Mucosa of descending colon (tissue), 3 donors: ENCODE measurements at regions not wholly inside any gene's neighbourhood (a gene's known extent, or its start where the extent isn't known, plus 50 kb on each side); places are given as distances from the start of the nearest gene placed in this dataset.
"Not testable (repeated sequence)": the region's sequence is repeated elsewhere in the genome, so short reads cannot be mapped to it uniquely, and the experiment has no call there.

Experiments
- ATAC-seq: fragments of 200-7000 bp; cut with Tn5 transposase; one replicate; pipeline ENCODE4 v1.9.1; 2020; ENCODE audit warnings: mild to moderate bottlenecking, moderate library complexity
- DNase-seq, 3 donors: peaks; one replicate each; pipeline ENCODE4 v3.0.0-alpha.2; 2020
- H3K36me3 ChIP-seq: fragments of 200-600 bp; one replicate; pipeline ENCODE4 v1.8.0; 2021; ENCODE audit warnings: low read depth, mild to moderate bottlenecking
- H3K4me1 ChIP-seq: fragments of 200-600 bp; one replicate; pipeline ENCODE4 v1.8.0; 2021; ENCODE audit warnings: low read depth, mild to moderate bottlenecking
- H3K4me3 ChIP-seq: fragments of 200-600 bp; one replicate; pipeline ENCODE4 v1.8.0; 2021; ENCODE audit warnings: mild to moderate bottlenecking
- H3K9me3 ChIP-seq: fragments of 200-600 bp; one replicate; pipeline ENCODE4 v1.8.0; 2021; ENCODE audit warnings: mild to moderate bottlenecking
- intact Hi-C, 2 donors: fragments of 100-400 bp; cut with DNase I in 1 of 2; cut with micrococcal nuclease in 1 of 2; formaldehyde crosslinking; loops; one replicate each; pipeline versions ENCODE4 v1.11.0 to v1.11.1; 2022; cut with DNase I, micrococcal nuclease
- TF ChIP-seq, protein P1 (sequence below): fragments of 200-600 bp; IDR thresholded peaks from one replicate; pipeline ENCODE4 v1.8.0; 2022; ENCODE audit warnings: antibody characterized with exemption, mild to moderate bottlenecking
- donor health status: DM: no; HTN: no; CAD: no; lungs with moderate emphysema.
- donor health status: DM: no; HTN: no; CAD: no.
- donor health status: DM: no; HTN: yes; CAD: no.

DNA sequence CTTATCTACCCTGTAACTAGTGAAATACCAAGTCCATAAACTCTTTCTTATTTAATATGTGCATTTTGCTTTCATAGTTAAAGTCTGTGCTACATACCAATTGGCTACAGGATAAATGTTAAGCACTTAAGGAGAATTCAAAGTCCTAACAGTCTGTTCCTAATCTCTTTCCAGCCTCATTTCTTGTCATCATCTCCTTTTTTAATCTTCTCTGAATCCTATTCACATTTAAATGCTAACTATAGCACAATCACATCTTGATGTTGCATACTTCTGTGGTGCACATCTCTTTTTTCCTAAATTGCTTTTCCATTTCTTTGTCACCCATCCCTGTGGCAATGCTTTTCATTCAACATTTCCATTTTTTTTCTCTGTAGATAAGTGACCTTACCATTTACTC lies 996.1 kb upstream of the TYRP1 start:
- intact Hi-C loops = no loop called here
- no peak for ATAC-seq
- H3K36me3 ChIP-seq = no peaks in the 10 kb centered on the region
- peaks cover 30% of the 10 kb centered on the region for H3K9me3 ChIP-seq
- no peaks in the 10 kb centered on the region for H3K4me1 ChIP-seq
- TF ChIP-seq, protein P1, sequence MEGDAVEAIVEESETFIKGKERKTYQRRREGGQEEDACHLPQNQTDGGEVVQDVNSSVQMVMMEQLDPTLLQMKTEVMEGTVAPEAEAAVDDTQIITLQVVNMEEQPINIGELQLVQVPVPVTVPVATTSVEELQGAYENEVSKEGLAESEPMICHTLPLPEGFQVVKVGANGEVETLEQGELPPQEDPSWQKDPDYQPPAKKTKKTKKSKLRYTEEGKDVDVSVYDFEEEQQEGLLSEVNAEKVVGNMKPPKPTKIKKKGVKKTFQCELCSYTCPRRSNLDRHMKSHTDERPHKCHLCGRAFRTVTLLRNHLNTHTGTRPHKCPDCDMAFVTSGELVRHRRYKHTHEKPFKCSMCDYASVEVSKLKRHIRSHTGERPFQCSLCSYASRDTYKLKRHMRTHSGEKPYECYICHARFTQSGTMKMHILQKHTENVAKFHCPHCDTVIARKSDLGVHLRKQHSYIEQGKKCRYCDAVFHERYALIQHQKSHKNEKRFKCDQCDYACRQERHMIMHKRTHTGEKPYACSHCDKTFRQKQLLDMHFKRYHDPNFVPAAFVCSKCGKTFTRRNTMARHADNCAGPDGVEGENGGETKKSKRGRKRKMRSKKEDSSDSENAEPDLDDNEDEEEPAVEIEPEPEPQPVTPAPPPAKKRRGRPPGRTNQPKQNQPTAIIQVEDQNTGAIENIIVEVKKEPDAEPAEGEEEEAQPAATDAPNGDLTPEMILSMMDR = no peak
- DNase-seq = no peak
- H3K4me3 ChIP-seq = no peak overlapping the region

DNA sequence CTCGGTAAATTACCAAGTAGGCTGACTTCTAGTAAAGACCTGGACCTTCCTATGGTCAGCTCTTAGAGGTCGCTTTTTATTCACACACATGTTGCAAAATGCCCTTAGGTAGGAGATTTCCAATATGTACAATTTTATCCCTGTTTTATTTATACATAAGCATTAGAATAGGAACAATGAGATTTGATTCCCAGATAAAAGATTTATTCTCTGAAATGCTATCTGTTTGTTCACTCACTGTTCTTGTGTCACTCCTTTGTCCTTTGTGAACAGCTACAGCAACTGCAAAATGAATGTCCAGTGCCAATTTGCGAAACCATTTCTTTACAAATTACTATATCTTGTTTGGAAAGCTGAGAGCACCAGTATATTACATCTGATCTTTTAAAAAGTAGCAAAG lies 991.5 kb upstream of the TYRP1 start:
- TF ChIP-seq, protein P1 = no peak
- H3K4me1 ChIP-seq = no peaks in the 10 kb centered on the region
- DNase-seq = no peak
- H3K4me3 ChIP-seq = no peak overlapping the region
- peaks cover 40% of the 10 kb centered on the region for H3K9me3 ChIP-seq
- H3K36me3 ChIP-seq = no peaks in the 10 kb centered on the region
- intact Hi-C loops = no loop called here
- ATAC-seq = no peak

- ATAC-seq (no peak), DNase-seq (no peak)
- TF ChIP-seq, protein P1 = no peak
- no peaks in the 10 kb centered on the region for H3K4me1 ChIP-seq
- H3K36me3 ChIP-seq = no peaks in the 10 kb centered on the region
- intact Hi-C loops = no loop called here
- H3K9me3 ChIP-seq = peaks cover 37% of the 10 kb centered on the region
- no peak overlapping the region for H3K4me3 ChIP-seq
Measured at GRCh38 chr9:11702548-11702947, 990.6 kb upstream of the TYRP1 start.

DNA sequence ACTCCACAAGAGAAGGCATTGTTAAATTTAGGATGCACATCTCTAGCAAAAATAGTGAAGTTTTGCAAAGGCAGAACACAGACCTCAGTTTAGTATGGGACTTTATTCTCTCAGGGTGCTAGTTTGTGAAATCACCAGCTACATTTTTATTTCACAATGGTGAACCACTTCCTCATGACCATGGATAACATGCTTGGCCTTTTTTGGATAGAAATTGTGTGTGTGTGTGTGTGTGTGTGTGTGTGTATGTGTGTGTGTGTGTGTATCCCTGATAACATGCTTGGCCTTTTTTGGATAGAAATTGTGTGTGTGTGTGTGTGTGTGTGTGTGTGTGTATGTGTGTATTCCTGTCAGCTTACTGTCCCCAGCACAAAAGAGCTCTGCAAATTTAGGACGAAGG lies 989.0 kb upstream of the TYRP1 start:
- DNase-seq, H3K4me3 ChIP-seq, ATAC-seq, H3K36me3 ChIP-seq, H3K4me1 ChIP-seq, intact Hi-C loops: not testable (repeated sequence)
- peaks cover 38% of the 10 kb centered on the region for H3K9me3 ChIP-seq

DNA sequence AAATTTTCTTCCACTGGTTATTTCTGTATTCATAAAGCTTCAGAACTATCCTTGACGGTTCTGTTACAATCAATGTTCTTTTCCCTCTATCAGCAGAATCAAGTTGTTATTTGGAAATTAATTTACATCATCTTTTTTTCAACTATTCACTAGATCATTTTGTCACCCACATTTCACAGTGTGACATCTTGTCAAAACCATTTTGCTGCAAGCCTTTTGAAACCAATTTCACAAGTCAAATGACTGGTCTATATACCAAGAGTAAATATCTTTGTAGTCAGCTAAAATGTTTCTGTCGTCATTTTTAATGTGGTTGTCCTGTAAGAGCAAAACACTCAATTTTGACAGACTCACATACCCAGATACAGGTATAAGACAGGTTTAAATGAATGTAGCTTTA lies 984.3 kb upstream of the TYRP1 start:
- TF ChIP-seq, protein P1 = no peak
- Histone ChIP-seq H3K9me3 (peaks cover 32% of the 10 kb centered on the region), H3K36me3 (no peaks in the 10 kb centered on the region), H3K4me1 (no peaks in the 10 kb centered on the region), H3K4me3 (no peak overlapping the region)
- DNase-seq (no peak), ATAC-seq (no peak)
- intact Hi-C loops = no loop called here

GRCh38 chr9:11709567-11709966 lies 983.6 kb upstream of the TYRP1 start:
- no peak for ATAC-seq
- intact Hi-C loops = no loop called here
- no peak for DNase-seq
- no peaks in the 10 kb centered on the region for H3K4me1 ChIP-seq
- TF ChIP-seq, protein P1 = no peak
- H3K9me3 ChIP-seq = peaks cover 32% of the 10 kb centered on the region
- H3K4me3 ChIP-seq = no peak overlapping the region
- H3K36me3 ChIP-seq = no peaks in the 10 kb centered on the region
